Tibial nerve (tissue), 4 donors: ENCODE measurements at regions not wholly inside any gene's neighbourhood (a gene's known extent, or its start where the extent isn't known, plus 50 kb on each side); places are given as distances from the start of the nearest gene placed in this dataset.

ENCODE experiments used
- DNase-seq, 2 donors: peaks; one replicate each; pipeline ENCODE4 v3.0.0-alpha.2; 2019; ENCODE audit warnings: low spot score in 2 of 2
- H3K27ac ChIP-seq, 4 donors: fragments of 200-600 bp; sonication (generic) in 3 of 4; one replicate each; pipeline ENCODE4 v1.5.1; 2017 to 2019; ENCODE audit warnings: mild to moderate bottlenecking in 1 of 4
- H3K27me3 ChIP-seq, 2 donors: fragments of 200-600 bp; sonication (generic) in 1 of 2; one replicate each; pipeline versions ENCODE4 v1.5.1 to v1.6.0; 2017 to 2019
- H3K36me3 ChIP-seq, 3 donors: fragments of 200-600 bp; sonication (generic); one replicate each; pipeline ENCODE4 v1.5.1; 2018 to 2019
- H3K4me1 ChIP-seq, 4 donors: fragments of 200-600 bp; sonication (generic) in 3 of 4; one replicate each; pipeline ENCODE4 v1.5.1; 2017 to 2019
- H3K4me3 ChIP-seq, 4 donors: fragments of 200-600 bp; sonication (generic) in 3 of 4; one replicate each; pipeline ENCODE4 v1.5.1; 2017 to 2019; ENCODE audit warnings: mild to moderate bottlenecking in 1 of 4, moderate library complexity in 1 of 4
- H3K9me3 ChIP-seq, 4 donors: fragments of 200-600 bp; sonication (generic) in 3 of 4; one replicate each; pipeline ENCODE4 v1.5.1; 2017 to 2019
- CTCF ChIP-seq, 5 experiments: fragments of 200-600 bp in 3 of 5; fragments of 450-650 bp in 2 of 5; sonication (generic) in 3 of 5; IDR thresholded peaks; one replicate each; pipeline ENCODE4 v1.5.1; 2016 to 2019; ENCODE audit warnings: antibody characterized with exemption in 5 of 5, mild to moderate bottlenecking in 3 of 5, moderate library complexity in 2 of 5
- EP300 ChIP-seq, 2 donors: sonication (generic); formaldehyde crosslinking; IDR thresholded peaks; one replicate each; pipeline ENCODE4 v1.6.1; 2017; ENCODE audit warnings: antibody characterized with exemption in 2 of 2, mild to moderate bottlenecking in 1 of 2
- POLR2A ChIP-seq, 2 donors: fragments of 450-650 bp; IDR thresholded peaks; one replicate each; pipeline ENCODE4 v1.6.1; 2017; ENCODE audit warnings: antibody characterized with exemption in 2 of 2, mild to moderate bottlenecking in 2 of 2, moderate library complexity in 2 of 2
- WGBS, 2 donors: methylation state at CpG; one replicate each; pipeline ENCODE4 v1.1.5; 2018; 5-methylcytosine and 5-hydroxymethylcytosine counted together

GRCh38 chr16:72480911-72481310 is 309.0 kb upstream of the PMFBP1 start:
- WGBS, 2 donors = 57 to 71% methylated on average over 2 of the region's 2 CpGs
- no peaks in the 10 kb centered on the region for H3K9me3 ChIP-seq
- no peak overlapping the region for H3K27ac ChIP-seq
- no peak overlapping the region for H3K4me3 ChIP-seq
- DNase-seq = no peak
- H3K4me1 ChIP-seq = no peaks in the 10 kb centered on the region
- H3K36me3 ChIP-seq = no peaks in the 10 kb centered on the region
- no peaks in the 10 kb centered on the region for H3K27me3 ChIP-seq
- TF ChIP-seq POLR2A (IDR thresholded peaks at IDR 0.05) (no peak), CTCF (IDR thresholded peaks at IDR 0.05) (no peak), EP300 (IDR thresholded peaks at IDR 0.05) (no peak)

DNA sequence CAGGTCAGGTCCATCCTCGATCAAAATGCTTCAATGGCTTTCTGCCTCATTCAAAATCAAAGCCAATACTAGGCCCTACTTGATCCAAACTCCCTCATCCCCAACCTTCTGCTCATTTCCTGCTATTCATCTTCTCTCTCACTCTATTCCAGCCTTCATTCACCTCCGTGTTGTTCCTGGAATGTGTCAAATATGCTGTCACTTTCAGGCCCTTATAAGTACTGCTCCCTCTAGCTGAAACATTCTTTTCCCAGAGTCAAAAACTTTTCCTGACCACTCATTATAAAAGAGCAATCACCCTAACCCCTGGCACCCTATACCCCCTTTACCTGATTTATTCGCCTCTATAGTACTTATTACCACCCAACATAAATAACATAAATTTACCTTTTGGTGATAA is 303.7 kb upstream of the PMFBP1 start:
- H3K27ac ChIP-seq = no peak overlapping the region
- no peaks in the 10 kb centered on the region for H3K27me3 ChIP-seq
- WGBS, 2 donors = 76 to 78% methylated on average over 3 of the region's 3 CpGs
- TF ChIP-seq POLR2A (IDR thresholded peaks at IDR 0.05) (no peak), CTCF (IDR thresholded peaks at IDR 0.05) (no peak), EP300 (IDR thresholded peaks at IDR 0.05) (no peak)
- no peaks in the 10 kb centered on the region for H3K36me3 ChIP-seq
- no peaks in the 10 kb centered on the region for H3K4me1 ChIP-seq
- H3K4me3 ChIP-seq = no peak overlapping the region
- H3K9me3 ChIP-seq = no peaks in the 10 kb centered on the region
- DNase-seq = no peak

- Histone ChIP-seq H3K27me3 (no peaks in the 10 kb centered on the region), H3K36me3 (no peaks in the 10 kb centered on the region), H3K27ac (no peak overlapping the region), H3K4me3 (no peak overlapping the region), H3K9me3 (no peaks in the 10 kb centered on the region), H3K4me1 (no peaks in the 10 kb centered on the region)
- 32 to 44% methylated on average over 2 of the region's 2 CpGs for WGBS, 2 donors
- TF ChIP-seq CTCF (IDR thresholded peaks at IDR 0.05) (no peak), EP300 (IDR thresholded peaks at IDR 0.05) (no peak), POLR2A (IDR thresholded peaks at IDR 0.05) (no peak)
- no peak for DNase-seq
Measured at GRCh38 chr16:72474501-72475123, 302.7 kb upstream of the PMFBP1 start.

DNA sequence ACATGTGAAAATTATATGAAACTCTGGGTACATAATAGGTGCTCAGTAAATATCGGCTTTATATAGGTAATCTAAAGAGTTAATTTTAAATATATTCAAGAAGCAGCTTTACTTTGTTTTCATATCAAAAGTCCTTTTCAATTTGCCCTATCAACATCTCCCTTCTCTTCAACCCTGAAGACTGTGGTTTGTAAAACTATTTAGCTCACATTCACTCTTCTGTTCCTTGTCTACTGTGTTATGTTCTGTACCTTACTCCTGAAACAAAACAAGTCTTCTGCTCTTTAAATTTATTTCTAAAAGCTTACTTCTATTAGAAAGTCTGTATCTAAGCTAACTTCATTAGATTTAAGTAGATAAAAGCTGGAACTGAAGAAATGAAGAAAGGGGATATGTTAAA is 301.7 kb upstream of the PMFBP1 start:
- DNase-seq = no peak
- WGBS, 2 donors = 98% methylated on average over 1 of the region's 1 CpG
- H3K27ac ChIP-seq = no peak overlapping the region
- H3K4me3 ChIP-seq = no peak overlapping the region
- H3K4me1 ChIP-seq = no peaks in the 10 kb centered on the region
- TF ChIP-seq POLR2A (IDR thresholded peaks at IDR 0.05) (no peak), EP300 (IDR thresholded peaks at IDR 0.05) (no peak)
- H3K36me3 ChIP-seq = no peaks in the 10 kb centered on the region
- H3K27me3 ChIP-seq = no peaks in the 10 kb centered on the region
- H3K9me3 ChIP-seq = no peaks in the 10 kb centered on the region

- Histone ChIP-seq H3K27me3 (no peaks in the 10 kb centered on the region), H3K27ac (no peak overlapping the region), H3K9me3 (no peaks in the 10 kb centered on the region), H3K36me3 (no peaks in the 10 kb centered on the region), H3K4me3 (no peak overlapping the region), H3K4me1 (no peaks in the 10 kb centered on the region)
- no peak for DNase-seq
- 92 to 93% methylated on average over 12 of the region's 12 CpGs for WGBS, 2 donors
- TF ChIP-seq POLR2A (IDR thresholded peaks at IDR 0.05) (no peak), CTCF (IDR thresholded peaks at IDR 0.05) (no peak), EP300 (IDR thresholded peaks at IDR 0.05) (no peak)
Measured at GRCh38 chr16:72471317-72471924, 299.5 kb upstream of the PMFBP1 start.
